K562 (cell line): ENCODE measurements at regions not wholly inside any gene's neighbourhood (a gene's known extent, or its start where the extent isn't known, plus 50 kb on each side); places are given as distances from the start of the nearest gene placed in this dataset.

Experiments
- ATAC-seq: fragments of 200-7000 bp; cut with Tn5 transposase; 3 replicates; pipeline ENCODE4 v1.9.1; 2020; ENCODE audit warnings: moderate library complexity
- BruUV-seq: library from RNA; stranded (reverse); fragments of 400-500 nt; replicated peaks from 2 replicates; lab custom pipeline; 2021; lab: Mats Ljungman, UMichigan
- CTCF ChIA-PET: fragments of 300-600 bp; formaldehyde crosslinking; extraction: SDS; loops from one replicate; lab custom pipeline; 2021; ENCODE audit warnings: low intra/inter-chr PET ratio; lab: Yijun Ruan, JAX
- POLR2A ChIA-PET: fragments of 300-600, 350-650 bp; sonication (Branson Sonifier 250); formaldehyde crosslinking; extraction: SDS; loops from one replicate; lab custom pipeline; 2021; ENCODE audit warnings: antibody characterized with exemption, inconsistent platforms; lab: Yijun Ruan, JAX
- DNase-seq, 4 experiments: peaks; one replicate each; pipeline versions ENCODE4 v3.0.0 to v3.0.0-alpha.2; 2011 to 2018; ENCODE audit warnings: low spot score in 3 of 4, mixed read lengths in 3 of 4; ENCODE audit errors: extremely low read depth in 1 of 4
- FAIRE-seq: peaks from 2 replicates; lab custom pipeline; 2011; peaks lifted over from hg19 to GRCh38; lab: Jason Lieb, UNC
- H2AFZ ChIP-seq: 2 replicates; pipeline ENCODE4 v1.6.0; 2011; ENCODE audit warnings: low read depth, low read length, control low read depth, inconsistent platforms
- H3K27ac ChIP-seq: fragments of 200-600 bp; 3 replicates; pipeline ENCODE4 v1.8.0; 2011; ENCODE audit warnings: low read depth, mild to moderate bottlenecking, control low read depth, inconsistent platforms, low read length, moderate library complexity, mixed read lengths; ENCODE audit errors: extremely low read depth
- H3K27me3 ChIP-seq, 2 experiments: fragments of 300-600 bp in 1 of 2; 2 replicates in 1 of 2; 3 replicates in 1 of 2; pipeline versions ENCODE4 v1.6.0 to v1.8.0; 2011; ENCODE audit warnings: inconsistent platforms in 2 of 2, low read length in 2 of 2, mild to moderate bottlenecking in 1 of 2, mixed read lengths in 1 of 2, moderate library complexity in 1 of 2; ENCODE audit not compliant: control insufficient read depth in 2 of 2, insufficient read depth in 2 of 2
- H3K36me3 ChIP-seq: fragments of 300-600 bp; 3 replicates; pipeline ENCODE4 v1.8.0; 2011; ENCODE audit warnings: mild to moderate bottlenecking, low read length, inconsistent platforms; ENCODE audit not compliant: control insufficient read depth, insufficient read depth
- H3K4me1 ChIP-seq, 2 experiments: fragments of 200-600 bp in 1 of 2; replicated peaks in 1 of 2; 2 replicates in 1 of 2; 3 replicates in 1 of 2; pipeline versions ENCODE4 v1.5.1 to v1.8.0; 2011; ENCODE audit warnings: inconsistent platforms in 2 of 2, low read length in 2 of 2, mild to moderate bottlenecking in 1 of 2, mixed read lengths in 1 of 2, moderate library complexity in 1 of 2; ENCODE audit not compliant: control insufficient read depth in 2 of 2, insufficient read depth in 2 of 2
- H3K4me2 ChIP-seq: 2 replicates; pipeline ENCODE4 v1.6.1; 2011; ENCODE audit warnings: low read length, control low read depth, inconsistent platforms, mixed read lengths; ENCODE audit not compliant: insufficient read depth
- H3K4me3 ChIP-seq: fragments of 200-600 bp; sonication (generic), shearing (Covaris generic); 2 replicates; pipeline ENCODE4 v1.5.1; 2016; ENCODE audit warnings: control low read depth, inconsistent platforms
- H3K79me2 ChIP-seq: fragments of 200-600 bp; 3 replicates; pipeline ENCODE4 v1.8.0; 2011; ENCODE audit warnings: low read length, inconsistent platforms; ENCODE audit not compliant: control insufficient read depth, insufficient read depth
- H3K9ac ChIP-seq, 2 experiments: 2 replicates each; pipeline versions ENCODE4 v1.6.0 to v1.6.1; 2011; ENCODE audit warnings: low read depth in 2 of 2, low read length in 2 of 2, control low read depth in 1 of 2, inconsistent platforms in 1 of 2, mild to moderate bottlenecking in 1 of 2, mixed read lengths in 1 of 2; ENCODE audit not compliant: insufficient read depth in 1 of 2
- H3K9me1 ChIP-seq: one replicate; pipeline ENCODE4 v1.6.0; 2011; ENCODE audit warnings: inconsistent platforms, mild to moderate bottlenecking, low read length, moderate library complexity; ENCODE audit not compliant: control insufficient read depth, insufficient read depth
- H3K9me3 ChIP-seq: replicated peaks from 2 replicates; pipeline ENCODE4 v1.5.1; 2011; ENCODE audit warnings: low read depth, low read length, inconsistent platforms; ENCODE audit not compliant: control insufficient read depth, insufficient read depth
- H4K20me1 ChIP-seq: replicated peaks from 2 replicates; pipeline ENCODE4 v1.6.1; 2011; ENCODE audit warnings: low read length, inconsistent platforms, mixed read lengths; ENCODE audit not compliant: control insufficient read depth, insufficient read depth
- CTCF ChIP-seq, 3 experiments: IDR thresholded peaks in 2 of 3; conservative IDR thresholded peaks in 1 of 3; 2 replicates each; pipeline ENCODE4 v1.5.1; 2011 to 2012; ENCODE audit warnings: low read length in 3 of 3, mild to moderate bottlenecking in 3 of 3, control low read depth in 2 of 3, improper control_type of control experiment in 1 of 3, inconsistent platforms in 1 of 3, low read depth in 1 of 3, mixed read lengths in 1 of 3, moderate library complexity in 1 of 3; ENCODE audit not compliant: insufficient read depth in 2 of 3
- FOXM1 ChIP-seq, 2 experiments: fragments of 450-650 bp in 1 of 2; sonication (generic) in 1 of 2; formaldehyde crosslinking in 1 of 2; IDR thresholded peaks; 2 replicates each; pipeline versions ENCODE4 v1.6.1 to v1.9.0; 2017 to 2022; ENCODE audit warnings: low read depth in 2 of 2, mild to moderate bottlenecking in 2 of 2, missing genetic modification reagents in 1 of 2, moderate library complexity in 1 of 2
- GATAD2B ChIP-seq: fragments of 450-650 bp; IDR thresholded peaks from 2 replicates; pipeline ENCODE4 v1.6.1; 2017; ENCODE audit warnings: mild to moderate bottlenecking, borderline replicate concordance
- HBP1 ChIP-seq: fragments of 450-650 bp; formaldehyde crosslinking; IDR thresholded peaks from 2 replicates; pipeline ENCODE4 v1.4.0; 2022; ENCODE audit warnings: missing genetic modification characterization
- HMGXB4 ChIP-seq: sonication (generic); formaldehyde crosslinking; IDR thresholded peaks from 2 replicates; pipeline ENCODE4 v1.8.1; 2023; ENCODE audit warnings: mild to moderate bottlenecking, missing genetic modification reagents
- VEZF1 ChIP-seq: fragments of 200-800 bp; sonication (Bioruptor generic); IDR thresholded peaks from 2 replicates; pipeline ENCODE4 v1.6.1; 2017; ENCODE audit warnings: missing genetic modification characterization, missing compliant biosample characterization
- ZKSCAN3 ChIP-seq: fragments of 250-450 bp; sonication (Bioruptor Pico); IDR thresholded peaks from 2 replicates; pipeline ENCODE4 v1.4.0; 2020
- ZNF408 ChIP-seq: fragments of 250-450 bp; sonication (Bioruptor Pico); IDR thresholded peaks from 2 replicates; pipeline ENCODE4 v1.4.0; 2020; ENCODE audit warnings: low read depth, mild to moderate bottlenecking, moderate library complexity
- ZNF589 ChIP-seq: fragments of 200-800 bp; sonication (Bioruptor generic); IDR thresholded peaks from 2 replicates; pipeline ENCODE4 v1.6.1; 2016; ENCODE audit warnings: low read depth, missing genetic modification characterization, missing compliant biosample characterization
- WGBS: fragments of 100-300 bp; shearing (Covaris generic); methylation state at CpG from one replicate; pipeline ENCODE4 v1.1.6; 2016; ENCODE audit warnings: low coverage, mixed read lengths; ENCODE audit not compliant: insufficient coverage; ENCODE audit errors: missing lambda C conversion rate; 5-methylcytosine and 5-hydroxymethylcytosine counted together
- in situ Hi-C: fragments of 300-500 bp; cut with MboI; formaldehyde crosslinking; loops from 4 replicates; pipeline ENCODE4 v1.15.0; 2018; ENCODE audit warnings: inconsistent platforms, mixed read lengths
- intact Hi-C: fragments of 100-400 bp; cut with micrococcal nuclease; formaldehyde crosslinking; loops from 2 replicates; pipeline ENCODE4 v1.14.2; 2022

- CTCF ChIA-PET, result no interaction called here
- no peaks in the 10 kb centered on the region for H3K9me3 ChIP-seq
- no peak for ATAC-seq
- no peak for TF ChIP-seq ZNF408 (CRISPR knock-in tag)
- no peak for TF ChIP-seq CTCF (IDR thresholded peaks at IDR 0.05 in 2 of 3, conservative IDR thresholded peaks at IDR 0.05 in 1 of 3; ENCODE audit: insufficient read depth in 2 of 3, low read depth in 1 of 3, low read length in 3 of 3)
- no peak for TF ChIP-seq HBP1
- no peak for TF ChIP-seq VEZF1 (CRISPR knock-in tag)
- TF ChIP-seq HMGXB4 (CRISPR knock-in tag), result no peak
- no peak for TF ChIP-seq ZKSCAN3 (CRISPR knock-in tag)
- TF ChIP-seq FOXM1 (IDR thresholded peaks at IDR 0.05; ENCODE audit: low read depth), result no peak
- no peak for TF ChIP-seq FOXM1 (CRISPR knock-in tag; IDR thresholded peaks at IDR 0.05; ENCODE audit: low read depth)
- TF ChIP-seq ZNF589 (CRISPR knock-in tag), result no peak
- TF ChIP-seq GATAD2B, result no peak
Measured at GRCh38 chr6:170227996-170228945, 62.6 kb downstream of the DLL1 start.

More at GRCh38 chr6:170227996-170228945, 62.6 kb downstream of the DLL1 start:
- Histone ChIP-seq H3K79me2 (no peaks in the 10 kb centered on the region), H4K20me1 (peaks cover 20% of the 10 kb centered on the region), H2AFZ (no peak overlapping the region), H3K36me3 (no peaks in the 10 kb centered on the region), H3K27ac (no peak overlapping the region), H3K4me2 (no peak overlapping the region), H3K27me3 (peaks cover 90 to 100% of the 10 kb centered on the region in 2 experiments), H3K4me3 (no peak overlapping the region), H3K9ac (no peak overlapping the region), H3K4me1 (peaks cover 0 to 8% of the 10 kb centered on the region in 2 experiments; a peak in 1 of 5 replicates), H3K9me1 (no peaks in the 10 kb centered on the region)
- no peak for FAIRE-seq
- no TSS peak for BruUV-seq
- no peak for DNase-seq
- in situ Hi-C loops (no loop called here), intact Hi-C loops (loop anchor here (10.0 kb wide), 1 partner anchor 287 kb away; no protein-coding TSS in a partner anchor)
- POLR2A ChIA-PET, result interaction anchor here (0.6 kb wide), 1 partner anchor 21 kb away, joined by 3 read pairs; no protein-coding TSS in a partner anchor
- WGBS, result under 1% methylated on average over 24 of the region's 24 CpGs
